ENCODE measurements at regions not wholly inside any gene's neighbourhood (a gene's known extent, or its start where the extent isn't known, plus 50 kb on each side); places are given as distances from the start of the nearest gene placed in this dataset.
A peak's percentile ranks its signal among the peaks of the same experiment; 100 is the strongest.

DNA sequence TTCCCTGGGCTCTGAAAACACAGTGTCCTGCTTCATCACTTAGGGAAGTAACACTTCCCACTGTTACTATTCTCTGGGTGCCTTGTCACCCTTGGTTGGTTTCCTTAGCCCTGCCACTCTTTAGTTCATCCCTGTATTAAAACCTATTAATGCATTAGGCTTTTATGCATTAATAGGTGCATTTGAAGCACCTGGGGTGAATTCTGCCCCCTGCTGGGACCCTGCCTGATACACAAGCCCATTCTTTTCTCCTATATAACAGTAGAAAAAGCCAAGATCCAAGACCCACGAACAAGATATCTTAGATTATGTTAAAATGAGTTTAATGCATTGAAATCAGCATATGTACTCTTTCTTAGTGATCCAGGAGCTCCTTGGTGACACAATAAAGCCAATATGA is 235.7 kb downstream of the PMP22 start:
- H3K4me3 ChIP-seq (ENCODE audit: low read depth, low read length) = no peak overlapping the region
- H3K27ac ChIP-seq = no peak overlapping the region
- no peaks in the 10 kb centered on the region for H3K36me3 ChIP-seq
- H3K9me3 ChIP-seq (ENCODE audit: severe bottlenecking) = no peaks in the 10 kb centered on the region
- no peaks in the 10 kb centered on the region for H3K27me3 ChIP-seq (ENCODE audit: insufficient read depth, low read depth, severe bottlenecking)
- no peak for DNase-seq
- TF ChIP-seq, protein P1, sequence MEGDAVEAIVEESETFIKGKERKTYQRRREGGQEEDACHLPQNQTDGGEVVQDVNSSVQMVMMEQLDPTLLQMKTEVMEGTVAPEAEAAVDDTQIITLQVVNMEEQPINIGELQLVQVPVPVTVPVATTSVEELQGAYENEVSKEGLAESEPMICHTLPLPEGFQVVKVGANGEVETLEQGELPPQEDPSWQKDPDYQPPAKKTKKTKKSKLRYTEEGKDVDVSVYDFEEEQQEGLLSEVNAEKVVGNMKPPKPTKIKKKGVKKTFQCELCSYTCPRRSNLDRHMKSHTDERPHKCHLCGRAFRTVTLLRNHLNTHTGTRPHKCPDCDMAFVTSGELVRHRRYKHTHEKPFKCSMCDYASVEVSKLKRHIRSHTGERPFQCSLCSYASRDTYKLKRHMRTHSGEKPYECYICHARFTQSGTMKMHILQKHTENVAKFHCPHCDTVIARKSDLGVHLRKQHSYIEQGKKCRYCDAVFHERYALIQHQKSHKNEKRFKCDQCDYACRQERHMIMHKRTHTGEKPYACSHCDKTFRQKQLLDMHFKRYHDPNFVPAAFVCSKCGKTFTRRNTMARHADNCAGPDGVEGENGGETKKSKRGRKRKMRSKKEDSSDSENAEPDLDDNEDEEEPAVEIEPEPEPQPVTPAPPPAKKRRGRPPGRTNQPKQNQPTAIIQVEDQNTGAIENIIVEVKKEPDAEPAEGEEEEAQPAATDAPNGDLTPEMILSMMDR (IDR thresholded peaks at IDR 0.05; ENCODE audit: low read depth, low read length) = 0 out of 2 replicates have a peak, but pooled peaks have one; percentile 12

DNA sequence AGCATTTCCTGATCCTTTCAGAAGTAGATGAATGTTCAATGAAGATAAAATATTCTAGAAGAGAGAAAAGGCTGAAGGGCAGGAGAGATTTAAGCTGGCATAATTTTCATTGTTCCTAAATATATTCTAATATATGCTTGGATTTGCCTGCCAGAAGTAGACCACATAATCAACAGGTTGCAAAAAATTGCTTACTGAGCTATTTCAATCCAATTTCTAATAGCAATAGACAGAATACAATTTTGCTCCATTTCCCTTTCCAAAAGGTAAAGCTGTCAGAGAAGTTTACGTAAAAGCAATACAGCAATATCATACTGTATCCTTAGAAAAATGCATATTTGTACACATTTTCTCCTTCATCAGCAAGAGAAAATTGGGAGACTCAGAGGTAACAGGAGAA is 237.3 kb downstream of the PMP22 start:
- TF ChIP-seq, protein P1 (IDR thresholded peaks at IDR 0.05; ENCODE audit: low read depth, low read length) = no peak

DNA sequence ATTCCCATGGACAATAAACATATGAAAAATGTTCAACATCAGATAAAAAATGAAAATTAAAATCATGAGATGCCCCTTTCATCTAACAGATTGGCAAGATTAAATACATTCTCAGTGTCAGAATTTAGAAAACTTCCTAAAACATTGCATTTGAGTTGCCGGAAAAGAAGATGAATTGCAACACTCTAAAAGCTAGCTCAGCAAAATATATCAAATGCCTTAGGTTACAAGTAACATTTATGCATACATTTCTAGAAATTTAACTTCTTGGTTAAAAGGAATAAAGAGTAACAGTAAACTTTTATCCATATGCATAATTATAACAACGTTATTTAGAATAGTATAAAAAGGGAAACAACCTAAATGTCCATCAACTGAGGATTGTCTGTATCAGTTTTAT is 239.0 kb downstream of the PMP22 start:
- no peaks in the 10 kb centered on the region for H3K36me3 ChIP-seq
- DNase-seq = no peak
- no peaks in the 10 kb centered on the region for H3K27me3 ChIP-seq (ENCODE audit: insufficient read depth, low read depth, severe bottlenecking)
- TF ChIP-seq, protein P1 (IDR thresholded peaks at IDR 0.05; ENCODE audit: low read depth, low read length) = no peak
- H3K27ac ChIP-seq = no peak overlapping the region
- H3K4me3 ChIP-seq (ENCODE audit: low read depth, low read length) = no peak overlapping the region
- no peaks in the 10 kb centered on the region for H3K9me3 ChIP-seq (ENCODE audit: severe bottlenecking)

More for the DNA sequence above, 237.3 kb downstream of the PMP22 start:
- Histone ChIP-seq H3K36me3 (no peaks in the 10 kb centered on the region), H3K9me3 (ENCODE audit: severe bottlenecking) (no peaks in the 10 kb centered on the region), H3K27me3 (ENCODE audit: insufficient read depth, low read depth, severe bottlenecking) (no peaks in the 10 kb centered on the region), H3K27ac (no peak overlapping the region), H3K4me3 (ENCODE audit: low read depth, low read length) (no peak overlapping the region)
- no peak for DNase-seq

DNA sequence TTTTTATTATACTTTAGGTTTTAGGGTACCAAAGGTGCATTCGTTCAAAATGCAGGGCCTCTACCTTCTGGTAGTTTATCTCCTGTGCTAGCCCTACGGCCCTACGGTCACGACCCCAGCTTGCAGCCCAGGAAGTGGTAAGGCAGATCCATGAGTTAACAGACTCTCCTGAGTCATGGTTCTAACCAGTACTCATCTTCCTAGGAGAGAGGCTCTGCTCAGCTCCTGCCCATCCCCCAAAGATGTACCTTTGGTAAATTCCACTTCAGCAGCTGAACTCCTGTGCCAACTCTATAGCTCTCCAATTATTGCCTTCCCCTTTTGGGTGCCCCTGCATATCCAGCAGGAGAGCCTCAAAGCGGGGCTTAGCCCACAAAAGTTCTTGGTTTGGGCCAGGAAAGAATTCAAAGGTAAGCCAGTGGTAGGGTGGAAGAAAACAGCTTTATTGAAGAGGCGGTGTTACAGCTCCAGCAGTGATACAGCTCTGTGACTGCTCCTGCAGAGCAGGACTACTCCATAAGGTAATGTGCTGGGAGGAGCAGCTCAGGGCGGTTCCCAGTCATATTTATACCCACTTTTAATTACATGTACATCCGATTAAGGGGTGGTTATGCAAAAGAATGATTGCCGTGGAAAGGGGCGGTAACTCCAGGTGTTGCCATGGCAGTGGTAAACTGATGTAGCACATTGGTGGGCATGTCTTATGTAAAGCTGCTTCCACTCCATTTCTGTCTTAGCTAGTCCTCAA is 241.4 kb downstream of the PMP22 start:
- TF ChIP-seq, protein P1 (IDR thresholded peaks at IDR 0.05; ENCODE audit: low read depth, low read length) = no peak
- H3K27me3 ChIP-seq (ENCODE audit: insufficient read depth, low read depth, severe bottlenecking) = no peaks in the 10 kb centered on the region
- H3K27ac ChIP-seq = no peak overlapping the region
- H3K36me3 ChIP-seq = no peaks in the 10 kb centered on the region
- H3K4me3 ChIP-seq (ENCODE audit: low read depth, low read length) = no peak overlapping the region
- no peak for DNase-seq
- H3K9me3 ChIP-seq (ENCODE audit: severe bottlenecking) = no peaks in the 10 kb centered on the region

DNA sequence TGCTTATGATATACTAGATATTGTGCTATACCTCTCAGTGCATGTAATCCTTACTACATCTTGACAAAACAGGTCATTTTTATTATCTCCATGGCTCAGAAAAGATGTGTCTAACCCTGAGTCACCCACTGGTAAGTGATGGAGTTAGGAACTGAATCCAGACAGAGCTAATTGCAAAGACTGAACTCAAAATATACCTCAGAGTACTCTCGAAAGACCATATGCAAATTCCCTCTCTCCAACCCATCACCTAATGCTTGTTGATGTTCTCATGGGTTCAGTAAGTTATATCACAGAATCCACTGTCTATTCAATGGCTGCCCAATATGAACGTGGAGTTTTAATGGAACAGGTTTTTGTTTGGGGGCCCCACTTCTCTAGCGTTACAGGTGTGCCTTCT is 246.0 kb downstream of the PMP22 start:
- TF ChIP-seq, protein P1 (IDR thresholded peaks at IDR 0.05; ENCODE audit: low read depth, low read length) = no peak
- H3K4me3 ChIP-seq (ENCODE audit: low read depth, low read length) = no peak overlapping the region
- DNase-seq = no peak
- H3K9me3 ChIP-seq (ENCODE audit: severe bottlenecking) = no peaks in the 10 kb centered on the region
- no peak overlapping the region for H3K27ac ChIP-seq
- no peaks in the 10 kb centered on the region for H3K36me3 ChIP-seq
- no peaks in the 10 kb centered on the region for H3K27me3 ChIP-seq (ENCODE audit: insufficient read depth, low read depth, severe bottlenecking)

Measured in WERI-Rb-1 (cell line).